Mucosa of descending colon (tissue), 3 donors: ENCODE measurements at regions not wholly inside any gene's neighbourhood (a gene's known extent, or its start where the extent isn't known, plus 50 kb on each side); places are given as distances from the start of the nearest gene placed in this dataset.

ENCODE experiments used
- ATAC-seq: fragments of 200-7000 bp; cut with Tn5 transposase; one replicate; pipeline ENCODE4 v1.9.1; 2020; ENCODE audit warnings: mild to moderate bottlenecking, moderate library complexity
- DNase-seq, 3 donors: peaks; one replicate each; pipeline ENCODE4 v3.0.0-alpha.2; 2020
- H3K36me3 ChIP-seq: fragments of 200-600 bp; one replicate; pipeline ENCODE4 v1.8.0; 2021; ENCODE audit warnings: low read depth, mild to moderate bottlenecking
- H3K4me1 ChIP-seq: fragments of 200-600 bp; one replicate; pipeline ENCODE4 v1.8.0; 2021; ENCODE audit warnings: low read depth, mild to moderate bottlenecking
- H3K4me3 ChIP-seq: fragments of 200-600 bp; one replicate; pipeline ENCODE4 v1.8.0; 2021; ENCODE audit warnings: mild to moderate bottlenecking
- H3K9me3 ChIP-seq: fragments of 200-600 bp; one replicate; pipeline ENCODE4 v1.8.0; 2021; ENCODE audit warnings: mild to moderate bottlenecking
- intact Hi-C, 2 donors: fragments of 100-400 bp; cut with DNase I in 1 of 2; cut with micrococcal nuclease in 1 of 2; formaldehyde crosslinking; loops; one replicate each; pipeline versions ENCODE4 v1.11.0 to v1.11.1; 2022; cut with DNase I, micrococcal nuclease
- TF ChIP-seq, protein P1 (sequence below): fragments of 200-600 bp; IDR thresholded peaks from one replicate; pipeline ENCODE4 v1.8.0; 2022; ENCODE audit warnings: antibody characterized with exemption, mild to moderate bottlenecking
- donor health status: DM: no; HTN: no; CAD: no; lungs with moderate emphysema.
- donor health status: DM: no; HTN: no; CAD: no.
- donor health status: DM: no; HTN: yes; CAD: no.

- Histone ChIP-seq H3K4me1 (no peaks in the 10 kb centered on the region), H3K4me3 (no peak overlapping the region), H3K9me3 (no peaks in the 10 kb centered on the region), H3K36me3 (no peaks in the 10 kb centered on the region)
- no peak for ATAC-seq
- no peak for DNase-seq
- intact Hi-C loops, result no loop called here
- TF ChIP-seq, protein P1, sequence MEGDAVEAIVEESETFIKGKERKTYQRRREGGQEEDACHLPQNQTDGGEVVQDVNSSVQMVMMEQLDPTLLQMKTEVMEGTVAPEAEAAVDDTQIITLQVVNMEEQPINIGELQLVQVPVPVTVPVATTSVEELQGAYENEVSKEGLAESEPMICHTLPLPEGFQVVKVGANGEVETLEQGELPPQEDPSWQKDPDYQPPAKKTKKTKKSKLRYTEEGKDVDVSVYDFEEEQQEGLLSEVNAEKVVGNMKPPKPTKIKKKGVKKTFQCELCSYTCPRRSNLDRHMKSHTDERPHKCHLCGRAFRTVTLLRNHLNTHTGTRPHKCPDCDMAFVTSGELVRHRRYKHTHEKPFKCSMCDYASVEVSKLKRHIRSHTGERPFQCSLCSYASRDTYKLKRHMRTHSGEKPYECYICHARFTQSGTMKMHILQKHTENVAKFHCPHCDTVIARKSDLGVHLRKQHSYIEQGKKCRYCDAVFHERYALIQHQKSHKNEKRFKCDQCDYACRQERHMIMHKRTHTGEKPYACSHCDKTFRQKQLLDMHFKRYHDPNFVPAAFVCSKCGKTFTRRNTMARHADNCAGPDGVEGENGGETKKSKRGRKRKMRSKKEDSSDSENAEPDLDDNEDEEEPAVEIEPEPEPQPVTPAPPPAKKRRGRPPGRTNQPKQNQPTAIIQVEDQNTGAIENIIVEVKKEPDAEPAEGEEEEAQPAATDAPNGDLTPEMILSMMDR, result no peak
Observed at GRCh38 chr17:53148058-53148457, 674.7 kb upstream of the KIF2B start.

DNA sequence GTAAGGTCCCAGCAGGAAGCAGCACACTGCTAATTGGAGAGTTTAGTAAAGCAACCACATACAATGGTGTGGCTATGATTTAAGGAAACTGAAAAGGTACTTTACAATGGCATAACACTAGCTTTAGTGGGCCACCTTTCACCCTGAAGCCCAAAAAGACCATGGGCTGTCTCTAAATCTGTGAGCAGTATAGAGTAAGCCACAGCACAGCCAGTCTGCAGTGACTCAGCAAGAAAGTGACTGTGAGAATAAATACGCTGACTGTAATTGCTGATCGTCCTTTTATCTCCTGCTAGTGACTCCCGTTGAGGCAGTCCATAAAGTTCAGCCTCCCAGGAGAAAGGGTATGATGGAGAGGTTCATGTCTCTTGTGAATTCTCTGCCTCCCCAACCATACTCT, 679.8 kb upstream of the KIF2B start:
- H3K9me3 ChIP-seq, result no peaks in the 10 kb centered on the region
- DNase-seq (peak in 1 of 3 donors; percentile 5), ATAC-seq (peak; percentile 21)
- intact Hi-C loops, result no loop called here
- H3K36me3 ChIP-seq, result no peaks in the 10 kb centered on the region
- no peaks in the 10 kb centered on the region for H3K4me1 ChIP-seq
- TF ChIP-seq, protein P1, result no peak
- no peak overlapping the region for H3K4me3 ChIP-seq

GRCh38 chr17:53141731-53142130, 681.0 kb upstream of the KIF2B start:
- intact Hi-C loops, result no loop called here
- ATAC-seq, result no peak

GRCh38 chr17:53141280-53141679, 681.4 kb upstream of the KIF2B start:
- Histone ChIP-seq H3K4me3 (no peak overlapping the region), H3K4me1 (no peaks in the 10 kb centered on the region), H3K36me3 (no peaks in the 10 kb centered on the region), H3K9me3 (no peaks in the 10 kb centered on the region)
- ATAC-seq (peak; percentile 35), DNase-seq (no peak)
- intact Hi-C loops, result no loop called here
- TF ChIP-seq, protein P1, result no peak

More at GRCh38 chr17:53141731-53142130, 681.0 kb upstream of the KIF2B start:
- TF ChIP-seq, protein P1, result no peak
- Histone ChIP-seq H3K4me3 (no peak overlapping the region), H3K36me3 (no peaks in the 10 kb centered on the region), H3K4me1 (no peaks in the 10 kb centered on the region), H3K9me3 (no peaks in the 10 kb centered on the region)
- DNase-seq, result no peak

- no peak for DNase-seq
- ATAC-seq, result no peak
- no peaks in the 10 kb centered on the region for H3K9me3 ChIP-seq
- intact Hi-C loops, result no loop called here
- H3K4me1 ChIP-seq, result no peaks in the 10 kb centered on the region
- TF ChIP-seq, protein P1, result no peak
- H3K36me3 ChIP-seq, result no peaks in the 10 kb centered on the region
- H3K4me3 ChIP-seq, result no peak overlapping the region
Observed at GRCh38 chr17:53137869-53138268, 684.9 kb upstream of the KIF2B start.

GRCh38 chr17:53135969-53136368, 686.8 kb upstream of the KIF2B start:
- TF ChIP-seq, protein P1, result no peak
- H3K9me3 ChIP-seq, result no peaks in the 10 kb centered on the region
- no peak overlapping the region for H3K4me3 ChIP-seq
- DNase-seq (no peak), ATAC-seq (no peak)
- intact Hi-C loops, result no loop called here
- H3K36me3 ChIP-seq, result no peaks in the 10 kb centered on the region
- H3K4me1 ChIP-seq, result no peaks in the 10 kb centered on the region
